ENCODE measurements at regions not wholly inside any gene's neighbourhood (a gene's known extent, or its start where the extent isn't known, plus 50 kb on each side); places are given as distances from the start of the nearest gene placed in this dataset.

- Histone ChIP-seq H3K27me3 (no peaks in the 10 kb centered on the region), H3K9me3 (peaks cover 17% of the 10 kb centered on the region), H3K4me1 (no peaks in the 10 kb centered on the region), H3K27ac (no peak overlapping the region), H3K4me3 (no peak overlapping the region), H3K36me3 (no peaks in the 10 kb centered on the region)
- TF ChIP-seq CTCF (IDR thresholded peaks at IDR 0.05) (no peak), EP300 (IDR thresholded peaks at IDR 0.05) (no peak), POLR2A (IDR thresholded peaks at IDR 0.05) (no peak), POLR2AphosphoS5 (IDR thresholded peaks at IDR 0.05) (no peak)
- WGBS = 72% methylated on average over 4 of the region's 4 CpGs
- DNase-seq (ENCODE audit: low spot score in 2 of 2) = no peak
Observed at GRCh38 chr2:52895726-52896340, 871.8 kb upstream of the CHAC2 start.

- no peak for DNase-seq (ENCODE audit: low spot score in 2 of 2)
- Histone ChIP-seq H3K9me3 (no peaks in the 10 kb centered on the region), H3K36me3 (no peaks in the 10 kb centered on the region), H3K4me3 (no peak overlapping the region), H3K27ac (no peak overlapping the region), H3K27me3 (no peaks in the 10 kb centered on the region), H3K4me1 (no peaks in the 10 kb centered on the region)
- TF ChIP-seq CTCF (IDR thresholded peaks at IDR 0.05) = no peak
- no peak for TF ChIP-seq POLR2A (IDR thresholded peaks at IDR 0.05)
- TF ChIP-seq POLR2AphosphoS5 (IDR thresholded peaks at IDR 0.05) = no peak
- TF ChIP-seq EP300 (IDR thresholded peaks at IDR 0.05) = no peak
- WGBS = 89% methylated on average over 3 of the region's 3 CpGs
Observed at GRCh38 chr2:52886556-52886955, 881.0 kb upstream of the CHAC2 start.

DNA sequence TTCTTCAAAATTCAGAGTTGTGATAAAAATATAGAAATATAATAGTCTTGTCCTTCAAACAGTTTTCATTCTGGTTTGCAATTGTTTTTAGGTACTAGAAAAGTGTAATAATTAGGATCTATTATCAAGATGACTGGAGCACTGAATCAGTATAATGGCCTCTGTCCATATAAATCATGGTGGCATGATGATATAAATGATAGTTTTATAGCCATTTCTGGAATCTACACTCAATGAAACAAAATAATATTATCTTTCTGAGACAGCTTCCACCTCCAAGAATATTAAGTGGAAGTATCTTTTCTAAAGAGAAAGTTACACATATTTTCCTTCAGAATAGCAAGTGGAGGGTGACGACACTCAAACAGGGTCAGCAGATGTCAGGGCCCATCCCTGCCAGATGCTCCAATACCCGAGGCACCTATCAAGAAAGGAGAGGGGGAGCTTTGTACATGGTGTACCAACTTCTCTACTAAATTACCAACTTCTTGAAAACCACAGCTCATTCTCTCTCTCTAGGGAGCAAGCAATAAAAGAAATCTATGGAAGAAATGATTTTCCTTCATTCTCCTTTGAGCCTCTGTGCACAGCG lies 882.7 kb upstream of the CHAC2 start:
- Histone ChIP-seq H3K4me3 (no peak overlapping the region), H3K27me3 (no peaks in the 10 kb centered on the region), H3K36me3 (no peaks in the 10 kb centered on the region), H3K27ac (no peak overlapping the region), H3K4me1 (no peaks in the 10 kb centered on the region), H3K9me3 (no peaks in the 10 kb centered on the region)
- WGBS = 74% methylated on average over 3 of the region's 3 CpGs
- DNase-seq (ENCODE audit: low spot score in 2 of 2) = no peak
- no peak for TF ChIP-seq POLR2AphosphoS5 (IDR thresholded peaks at IDR 0.05)
- no peak for TF ChIP-seq POLR2A (IDR thresholded peaks at IDR 0.05)
- no peak for TF ChIP-seq EP300 (IDR thresholded peaks at IDR 0.05)
- TF ChIP-seq CTCF (IDR thresholded peaks at IDR 0.05) = no peak

DNA sequence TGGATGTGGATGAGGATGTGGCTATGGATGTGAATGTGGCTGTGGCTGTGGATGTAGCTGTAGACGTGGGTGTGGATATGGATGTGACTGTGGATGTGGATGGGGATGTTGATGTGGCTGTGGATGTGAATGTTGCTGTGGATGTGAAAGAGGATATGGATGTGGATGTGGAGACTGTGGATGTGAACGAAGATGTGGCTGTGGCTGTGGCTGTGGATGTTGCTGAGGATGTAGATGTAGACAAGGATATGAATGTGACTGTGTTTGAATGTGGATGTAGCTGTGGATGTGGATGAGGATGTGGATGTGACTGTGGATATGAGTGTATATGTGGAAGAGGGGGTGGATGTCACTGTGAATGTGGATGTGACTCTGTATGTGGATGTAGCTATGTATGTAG lies 884.6 kb upstream of the CHAC2 start:
- no peaks in the 10 kb centered on the region for H3K36me3 ChIP-seq
- H3K9me3 ChIP-seq = no peaks in the 10 kb centered on the region
- no peaks in the 10 kb centered on the region for H3K4me1 ChIP-seq
- H3K27ac ChIP-seq = no peak overlapping the region
- DNase-seq (ENCODE audit: low spot score in 2 of 2) = no peak
- no peak overlapping the region for H3K4me3 ChIP-seq
- 48% methylated on average over 2 of the region's 2 CpGs for WGBS
- no peaks in the 10 kb centered on the region for H3K27me3 ChIP-seq
- no peak for TF ChIP-seq CTCF (IDR thresholded peaks at IDR 0.05)
- TF ChIP-seq EP300 (IDR thresholded peaks at IDR 0.05) = no peak
- no peak for TF ChIP-seq POLR2AphosphoS5 (IDR thresholded peaks at IDR 0.05)
- TF ChIP-seq POLR2A (IDR thresholded peaks at IDR 0.05) = no peak

- TF ChIP-seq POLR2A (IDR thresholded peaks at IDR 0.05) = no peak
- TF ChIP-seq EP300 (IDR thresholded peaks at IDR 0.05) = no peak
- no peak for TF ChIP-seq CTCF (IDR thresholded peaks at IDR 0.05)
- TF ChIP-seq POLR2AphosphoS5 (IDR thresholded peaks at IDR 0.05) = no peak
- no peak overlapping the region for H3K27ac ChIP-seq
- H3K9me3 ChIP-seq = no peaks in the 10 kb centered on the region
- H3K4me3 ChIP-seq = no peak overlapping the region
- H3K27me3 ChIP-seq = no peaks in the 10 kb centered on the region
- H3K36me3 ChIP-seq = no peaks in the 10 kb centered on the region
- H3K4me1 ChIP-seq = no peaks in the 10 kb centered on the region
- WGBS = 83% methylated on average over 1 of the region's 1 CpG
- no peak for DNase-seq (ENCODE audit: low spot score in 2 of 2)
Observed at GRCh38 chr2:52881606-52882005, 886.0 kb upstream of the CHAC2 start.

Measured in suprapubic skin (tissue), 4 donors.